ENCODE measurements at regions not wholly inside any gene's neighbourhood (a gene's known extent, or its start where the extent isn't known, plus 50 kb on each side); places are given as distances from the start of the nearest gene placed in this dataset.

GRCh38 chr3:103589770-103590169, 1155.0 kb downstream of the ZPLD1 start:
- no peak for TF ChIP-seq CTCF (IDR thresholded peaks at IDR 0.05)
- no peaks in the 10 kb centered on the region for H3K9me3 Mint-ChIP-seq
- POLR2A ChIA-PET: no interaction called here

GRCh38 chr3:103600844-103601243, 1166.0 kb downstream of the ZPLD1 start:
- DNase-seq (no peak), ATAC-seq (ENCODE audit: low read depth) (no peak)
- Mint-ChIP-seq H3K9me3 (no peaks in the 10 kb centered on the region), H3K36me3 (ENCODE audit: low read depth) (no peaks in the 10 kb centered on the region), H3K4me1 (no peaks in the 10 kb centered on the region), H3K4me3 (no peak overlapping the region), H3K27me3 (no peaks in the 10 kb centered on the region), H3K27ac (no peak overlapping the region)
- TF ChIP-seq CTCF (IDR thresholded peaks at IDR 0.05): no peak
- intact Hi-C loops (cut with micrococcal nuclease): no loop called here
- POLR2A ChIA-PET: no interaction called here
- CTCF ChIA-PET: no interaction called here

More at GRCh38 chr3:103589770-103590169, 1155.0 kb downstream of the ZPLD1 start:
- intact Hi-C loops (cut with micrococcal nuclease): no loop called here
- ATAC-seq (ENCODE audit: low read depth) (no peak), DNase-seq (no peak)
- Mint-ChIP-seq H3K36me3 (ENCODE audit: low read depth) (no peaks in the 10 kb centered on the region), H3K27ac (no peak overlapping the region), H3K27me3 (no peaks in the 10 kb centered on the region), H3K4me3 (no peak overlapping the region), H3K4me1 (no peaks in the 10 kb centered on the region)
- CTCF ChIA-PET: no interaction called here

- H3K4me3 Mint-ChIP-seq: no peak overlapping the region
- no peak for TF ChIP-seq CTCF (IDR thresholded peaks at IDR 0.05)
- no peaks in the 10 kb centered on the region for H3K36me3 Mint-ChIP-seq (ENCODE audit: low read depth)
- intact Hi-C loops (cut with micrococcal nuclease): no loop called here
- H3K4me1 Mint-ChIP-seq: no peaks in the 10 kb centered on the region
- ATAC-seq (ENCODE audit: low read depth) (no peak), DNase-seq (no peak)
- H3K9me3 Mint-ChIP-seq: no peaks in the 10 kb centered on the region
- CTCF ChIA-PET: no interaction called here
- H3K27ac Mint-ChIP-seq: no peak overlapping the region
- POLR2A ChIA-PET: no interaction called here
- H3K27me3 Mint-ChIP-seq: no peaks in the 10 kb centered on the region
These were observed 1166.9 kb downstream of the ZPLD1 start for GRCh38 chr3:103601666-103602065.

GRCh38 chr3:103609472-103609871, 1174.7 kb downstream of the ZPLD1 start:
- no peak for TF ChIP-seq CTCF (IDR thresholded peaks at IDR 0.05)
- no peak for DNase-seq
- CTCF ChIA-PET: no interaction called here
- H3K9me3 Mint-ChIP-seq: no peaks in the 10 kb centered on the region
- POLR2A ChIA-PET: no interaction called here
- H3K4me3 Mint-ChIP-seq: no peak overlapping the region
- H3K4me1 Mint-ChIP-seq: no peaks in the 10 kb centered on the region
- no peaks in the 10 kb centered on the region for H3K27me3 Mint-ChIP-seq
- no peak for ATAC-seq (ENCODE audit: low read depth)
- no peaks in the 10 kb centered on the region for H3K36me3 Mint-ChIP-seq (ENCODE audit: low read depth)
- no peak overlapping the region for H3K27ac Mint-ChIP-seq
- intact Hi-C loops (cut with micrococcal nuclease): no loop called here

- Mint-ChIP-seq H3K27ac (no peak overlapping the region), H3K27me3 (no peaks in the 10 kb centered on the region), H3K9me3 (no peaks in the 10 kb centered on the region), H3K4me3 (no peak overlapping the region), H3K36me3 (ENCODE audit: low read depth) (no peaks in the 10 kb centered on the region), H3K4me1 (no peaks in the 10 kb centered on the region)
- ChIA-PET POLR2A (no interaction called here), CTCF (no interaction called here)
- intact Hi-C loops (cut with micrococcal nuclease): no loop called here
- no peak for ATAC-seq (ENCODE audit: low read depth)
- no peak for TF ChIP-seq CTCF (IDR thresholded peaks at IDR 0.05)
- DNase-seq: no peak
These were observed 1178.8 kb downstream of the ZPLD1 start for GRCh38 chr3:103613397-103614156.
